Fibroblast of lung (primary cell): ENCODE measurements at regions not wholly inside any gene's neighbourhood (a gene's known extent, or its start where the extent isn't known, plus 50 kb on each side); places are given as distances from the start of the nearest gene placed in this dataset.

Experiments
- CTCF ChIP-seq, 2 donors: IDR thresholded peaks in 1 of 2; conservative IDR thresholded peaks in 1 of 2; 1 replicate in 1 of 2; 2 replicates in 1 of 2; pipeline ENCODE4 v1.5.1; 2011 to 2012; ENCODE audit warnings: low read length in 2 of 2, control low read depth in 1 of 2, inconsistent platforms in 1 of 2, low read depth in 1 of 2, mild to moderate bottlenecking in 1 of 2
- EZH2 ChIP-seq: IDR thresholded peaks from 2 replicates; pipeline ENCODE4 v1.5.1; 2012; ENCODE audit warnings: low read length, control low read depth, mild to moderate bottlenecking; ENCODE audit errors: missing control alignments

GRCh38 chr21:16376673-16377072, 646.9 kb downstream of the USP25 start:
- no peak for TF ChIP-seq CTCF (conservative IDR thresholded peaks at IDR 0.05 in 1 of 2, IDR thresholded peaks at IDR 0.05 in 1 of 2; ENCODE audit: low read depth in 1 of 2, low read length in 2 of 2)
- no peak for TF ChIP-seq EZH2
